Loucy (cell line): ENCODE measurements at regions not wholly inside any gene's neighbourhood (a gene's known extent, or its start where the extent isn't known, plus 50 kb on each side); places are given as distances from the start of the nearest gene placed in this dataset.

ENCODE experiments used
- H2AFZ ChIP-seq: fragments of 200-600 bp; sonication (generic); 2 replicates; pipeline ENCODE4 v1.6.0; 2016; ENCODE audit warnings: antibody characterized with exemption, mild to moderate bottlenecking, low read length, moderate library complexity
- H3F3A ChIP-seq: fragments of 200-600 bp; 2 replicates; pipeline ENCODE4 v1.6.0; 2016; ENCODE audit warnings: antibody characterized with exemption, low read depth, mild to moderate bottlenecking
- H3K27me3 ChIP-seq: fragments of 200-600 bp; sonication (generic); 2 replicates; pipeline ENCODE4 v1.6.1; 2014; ENCODE audit warnings: low read length, mild to moderate bottlenecking; ENCODE audit not compliant: insufficient read depth, poor library complexity, severe bottlenecking
- H3K36me3 ChIP-seq: fragments of 200-600 bp; sonication (generic); 2 replicates; pipeline ENCODE4 v1.6.1; 2016; ENCODE audit warnings: low read length; ENCODE audit not compliant: insufficient read depth
- H3K4me1 ChIP-seq: fragments of 200-600 bp; sonication (generic); 2 replicates; pipeline ENCODE4 v1.5.1; 2014; ENCODE audit warnings: low read length, mild to moderate bottlenecking; ENCODE audit not compliant: insufficient read depth, poor library complexity, severe bottlenecking
- H3K4me2 ChIP-seq: fragments of 200-600 bp; sonication (generic); 2 replicates; pipeline ENCODE4 v1.6.0; 2014; ENCODE audit warnings: antibody characterized with exemption, low read length, low read depth, mild to moderate bottlenecking; ENCODE audit not compliant: poor library complexity, severe bottlenecking
- H3K4me3 ChIP-seq: fragments of 200-600 bp; sonication (generic); 2 replicates; pipeline ENCODE4 v1.5.1; 2014; ENCODE audit warnings: low read length, mild to moderate bottlenecking, mixed read lengths; ENCODE audit not compliant: poor library complexity, severe bottlenecking
- H3K79me2 ChIP-seq: fragments of 200-600 bp; sonication (generic); 2 replicates; pipeline ENCODE4 v1.6.1; 2014; ENCODE audit warnings: low read length; ENCODE audit not compliant: insufficient read depth
- H3K9ac ChIP-seq: fragments of 200-600 bp; sonication (generic); 2 replicates; pipeline ENCODE4 v1.6.0; 2014; ENCODE audit warnings: mild to moderate bottlenecking, low read depth, low read length, moderate library complexity; ENCODE audit not compliant: poor library complexity, severe bottlenecking
- H3K9me2 ChIP-seq: fragments of 200-600 bp; sonication (generic); replicated peaks from 2 replicates; pipeline ENCODE4 v1.6.1; 2016; ENCODE audit warnings: low read depth, low read length, mixed read lengths
- H3K9me3 ChIP-seq: fragments of 200-600 bp; sonication (generic); 2 replicates; pipeline ENCODE4 v1.6.1; 2014; ENCODE audit warnings: mild to moderate bottlenecking, antibody characterized with exemption, low read length, low read depth; ENCODE audit not compliant: insufficient read depth
- H4K20me1 ChIP-seq: fragments of 200-600 bp; sonication (generic); 2 replicates; pipeline ENCODE4 v1.6.0; 2014; ENCODE audit warnings: antibody characterized with exemption, low read length, mild to moderate bottlenecking; ENCODE audit not compliant: insufficient read depth, poor library complexity, severe bottlenecking
- EZH2phosphoT487 ChIP-seq: fragments of 200-600 bp; IDR thresholded peaks from 2 replicates; pipeline ENCODE4 v1.6.1; 2018; ENCODE audit warnings: antibody characterized with exemption, mild to moderate bottlenecking, moderate library complexity, borderline replicate concordance
- TF ChIP-seq, protein P1 (sequence below): fragments of 200-600 bp; sonication (generic); conservative IDR thresholded peaks from 2 replicates; pipeline ENCODE4 v1.5.1; 2014; ENCODE audit warnings: mild to moderate bottlenecking, antibody characterized with exemption, low read length

DNA sequence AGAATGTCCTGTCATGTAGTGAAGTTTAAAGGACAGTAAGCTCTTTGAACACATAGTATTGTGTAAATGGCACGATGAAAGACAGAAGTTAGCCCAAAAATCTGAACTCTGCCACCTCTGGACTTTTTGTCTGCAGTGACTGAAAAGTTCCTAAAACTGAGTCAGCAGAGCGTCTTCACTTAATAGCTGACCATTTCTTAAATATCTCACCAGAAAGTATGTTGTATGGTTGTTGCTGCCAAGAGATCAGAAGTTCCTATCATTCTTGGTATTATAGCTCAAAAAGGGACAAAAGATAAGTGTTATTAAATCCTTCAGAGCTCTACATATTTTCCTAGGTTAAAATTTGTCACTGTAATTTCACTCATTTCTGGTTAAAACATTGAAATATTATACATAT lies 1003.0 kb downstream of the TTLL7 start:
- H3K9ac ChIP-seq: no peak overlapping the region
- H3K4me1 ChIP-seq: no peaks in the 10 kb centered on the region
- no peaks in the 10 kb centered on the region for H3K36me3 ChIP-seq
- no peaks in the 10 kb centered on the region for H3F3A ChIP-seq
- H3K79me2 ChIP-seq: no peaks in the 10 kb centered on the region
- no peaks in the 10 kb centered on the region for H4K20me1 ChIP-seq
- H2AFZ ChIP-seq: no peak overlapping the region
- H3K9me3 ChIP-seq: no peaks in the 10 kb centered on the region
- H3K4me2 ChIP-seq: no peak overlapping the region
- H3K27me3 ChIP-seq: no peaks in the 10 kb centered on the region
- TF ChIP-seq, protein P1, sequence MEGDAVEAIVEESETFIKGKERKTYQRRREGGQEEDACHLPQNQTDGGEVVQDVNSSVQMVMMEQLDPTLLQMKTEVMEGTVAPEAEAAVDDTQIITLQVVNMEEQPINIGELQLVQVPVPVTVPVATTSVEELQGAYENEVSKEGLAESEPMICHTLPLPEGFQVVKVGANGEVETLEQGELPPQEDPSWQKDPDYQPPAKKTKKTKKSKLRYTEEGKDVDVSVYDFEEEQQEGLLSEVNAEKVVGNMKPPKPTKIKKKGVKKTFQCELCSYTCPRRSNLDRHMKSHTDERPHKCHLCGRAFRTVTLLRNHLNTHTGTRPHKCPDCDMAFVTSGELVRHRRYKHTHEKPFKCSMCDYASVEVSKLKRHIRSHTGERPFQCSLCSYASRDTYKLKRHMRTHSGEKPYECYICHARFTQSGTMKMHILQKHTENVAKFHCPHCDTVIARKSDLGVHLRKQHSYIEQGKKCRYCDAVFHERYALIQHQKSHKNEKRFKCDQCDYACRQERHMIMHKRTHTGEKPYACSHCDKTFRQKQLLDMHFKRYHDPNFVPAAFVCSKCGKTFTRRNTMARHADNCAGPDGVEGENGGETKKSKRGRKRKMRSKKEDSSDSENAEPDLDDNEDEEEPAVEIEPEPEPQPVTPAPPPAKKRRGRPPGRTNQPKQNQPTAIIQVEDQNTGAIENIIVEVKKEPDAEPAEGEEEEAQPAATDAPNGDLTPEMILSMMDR: no peak
- no peaks in the 10 kb centered on the region for H3K9me2 ChIP-seq
- H3K4me3 ChIP-seq: no peak overlapping the region

DNA sequence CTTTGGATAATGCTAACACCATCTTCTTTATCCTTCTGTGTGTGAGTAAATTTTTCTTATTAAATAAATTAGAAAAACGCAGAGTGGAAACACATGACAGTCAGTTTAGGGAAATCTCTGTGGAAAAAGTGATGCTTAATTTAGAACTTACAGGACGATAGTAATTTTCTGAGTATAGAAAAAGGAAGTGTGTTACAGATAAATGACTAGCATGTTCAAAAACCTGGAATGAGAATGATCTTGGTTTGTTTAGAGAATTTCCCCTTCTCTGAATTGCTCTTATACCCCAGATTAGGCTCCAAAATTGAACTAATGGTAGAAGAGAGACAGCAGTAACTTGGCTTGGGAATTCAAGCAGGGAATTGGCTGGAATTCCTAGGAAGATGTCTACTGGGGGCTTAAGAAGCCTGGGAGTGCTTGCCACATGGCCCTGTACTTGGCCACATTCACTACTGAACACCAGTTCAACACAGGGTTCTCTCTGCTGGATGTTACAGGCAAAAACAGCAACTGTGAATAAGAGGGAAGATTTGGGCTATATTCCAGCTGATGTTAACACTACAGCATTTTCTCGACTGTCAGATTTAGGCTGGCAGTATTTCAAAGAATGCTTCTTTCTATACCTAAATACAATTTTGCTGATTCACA lies 1004.2 kb downstream of the TTLL7 start:
- H2AFZ ChIP-seq: no peak overlapping the region

DNA sequence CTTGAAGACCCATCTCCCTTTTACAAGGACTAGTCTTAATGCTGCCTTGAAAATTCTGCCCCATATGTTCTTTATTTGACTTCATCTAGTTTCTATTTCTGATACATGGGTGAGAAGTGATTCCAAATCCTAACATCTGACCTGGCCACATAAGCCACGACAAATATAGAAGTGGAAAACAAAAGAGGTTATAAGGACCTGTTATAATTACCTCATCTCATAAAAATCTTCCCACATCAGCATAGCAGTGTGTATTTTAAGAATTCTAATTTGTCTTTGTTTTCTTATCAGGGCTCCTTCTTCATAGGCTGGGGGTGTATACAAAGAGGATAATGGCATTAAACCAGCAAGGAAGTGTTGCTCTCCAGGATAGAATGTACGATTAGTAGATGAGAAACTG lies 1007.4 kb downstream of the TTLL7 start:
- Histone ChIP-seq H3K4me2 (no peak overlapping the region), H3K9ac (no peak overlapping the region), H3K9me2 (no peaks in the 10 kb centered on the region), H3K4me3 (no peak overlapping the region), H3K79me2 (no peaks in the 10 kb centered on the region), H3F3A (no peaks in the 10 kb centered on the region), H3K4me1 (no peaks in the 10 kb centered on the region), H4K20me1 (no peaks in the 10 kb centered on the region), H3K27me3 (no peaks in the 10 kb centered on the region), H2AFZ (no peak overlapping the region), H3K9me3 (no peaks in the 10 kb centered on the region), H3K36me3 (no peaks in the 10 kb centered on the region)
- no peak for TF ChIP-seq EZH2phosphoT487
- TF ChIP-seq, protein P1: no peak

More for the DNA sequence above, 1004.2 kb downstream of the TTLL7 start:
- no peak overlapping the region for H3K4me3 ChIP-seq
- H3K9me2 ChIP-seq: no peaks in the 10 kb centered on the region
- no peaks in the 10 kb centered on the region for H3K9me3 ChIP-seq
- TF ChIP-seq, protein P1: no peak
- TF ChIP-seq EZH2phosphoT487: no peak
- no peaks in the 10 kb centered on the region for H4K20me1 ChIP-seq
- no peaks in the 10 kb centered on the region for H3K36me3 ChIP-seq
- H3K79me2 ChIP-seq: no peaks in the 10 kb centered on the region
- no peaks in the 10 kb centered on the region for H3K4me1 ChIP-seq
- no peaks in the 10 kb centered on the region for H3F3A ChIP-seq
- H3K9ac ChIP-seq: no peak overlapping the region
- H3K4me2 ChIP-seq: no peak overlapping the region
- H3K27me3 ChIP-seq: no peaks in the 10 kb centered on the region
